HepG2 (cell line): ENCODE measurements at regions not wholly inside any gene's neighbourhood (a gene's known extent, or its start where the extent isn't known, plus 50 kb on each side); places are given as distances from the start of the nearest gene placed in this dataset.

ENCODE experiments used
- ATAC-seq: fragments of 200-7000 bp; cut with Tn5 transposase; 3 replicates; pipeline ENCODE4 v1.9.1; 2020; ENCODE audit warnings: mild to moderate bottlenecking, moderate library complexity
- BruUV-seq: library from RNA; stranded (reverse); fragments of 400-500 nt; replicated peaks from 2 replicates; lab custom pipeline; 2021; lab: Mats Ljungman, UMichigan
- CTCF ChIA-PET: fragments of 300-600 bp; formaldehyde crosslinking; extraction: SDS; loops from one replicate; lab custom pipeline; 2021; ENCODE audit warnings: low total read pairs, inconsistent platforms, low intra/inter-chr PET ratio; lab: Yijun Ruan, JAX
- POLR2A ChIA-PET: fragments of 350-600 bp; sonication (Branson Sonifier 250); formaldehyde crosslinking; loops from one replicate; lab custom pipeline; 2020; ENCODE audit warnings: antibody characterized with exemption, inconsistent platforms; lab: Yijun Ruan, JAX
- DNase-seq: peaks from one replicate; pipeline ENCODE4 v3.0.0-alpha.2; 2015; ENCODE audit warnings: low spot score
- FAIRE-seq: peaks from 3 replicates; lab custom pipeline; 2011; peaks lifted over from hg19 to GRCh38; lab: Jason Lieb, UNC
- H2AFZ ChIP-seq: one replicate; pipeline ENCODE4 v1.6.1; 2011; ENCODE audit warnings: low read length, inconsistent platforms
- H3K27ac ChIP-seq: fragments of 300-600 bp; 3 replicates; pipeline ENCODE4 v1.8.0; 2011; ENCODE audit warnings: mixed run types, mild to moderate bottlenecking, mixed read lengths, low read length, inconsistent platforms; ENCODE audit not compliant: insufficient read depth; ENCODE audit errors: extremely low read length
- H3K27me3 ChIP-seq, 2 experiments: fragments of 200-600 bp in 1 of 2; 2 replicates in 1 of 2; 3 replicates in 1 of 2; pipeline versions ENCODE4 v1.6.0 to v1.8.0; 2011; ENCODE audit warnings: low read length in 2 of 2, mild to moderate bottlenecking in 2 of 2, moderate library complexity in 2 of 2, inconsistent platforms in 1 of 2; ENCODE audit not compliant: insufficient read depth in 2 of 2, control insufficient read depth in 1 of 2
- H3K36me3 ChIP-seq, 2 experiments: fragments of 200-600 bp in 1 of 2; replicated peaks in 1 of 2; 2 replicates in 1 of 2; 3 replicates in 1 of 2; pipeline versions ENCODE4 v1.5.1 to v1.8.0; 2011; ENCODE audit warnings: low read length in 2 of 2, inconsistent platforms in 1 of 2; ENCODE audit not compliant: insufficient read depth in 2 of 2, control insufficient read depth in 1 of 2
- H3K4me1 ChIP-seq: 2 replicates; pipeline ENCODE4 v1.5.1; 2012; ENCODE audit warnings: low read length, inconsistent platforms; ENCODE audit not compliant: insufficient read depth
- H3K4me2 ChIP-seq: 2 replicates; pipeline ENCODE4 v1.6.0; 2011; ENCODE audit warnings: low read depth, low read length, inconsistent platforms
- H3K4me3 ChIP-seq, 3 experiments: fragments of 200-600 bp in 1 of 3; sonication (generic), shearing (Covaris generic) in 1 of 3; replicated peaks in 1 of 3; 2 replicates each; pipeline ENCODE4 v1.5.1; 2011 to 2016; ENCODE audit warnings: low read length in 3 of 3, inconsistent platforms in 2 of 3, low read depth in 2 of 3, mild to moderate bottlenecking in 2 of 3, control low read depth in 1 of 3, mixed read lengths in 1 of 3; ENCODE audit not compliant: insufficient read depth in 1 of 3
- H3K79me2 ChIP-seq: one replicate; pipeline ENCODE4 v1.6.1; 2011; ENCODE audit warnings: low read length, inconsistent platforms; ENCODE audit not compliant: insufficient read depth
- H3K9ac ChIP-seq: 2 replicates; pipeline ENCODE4 v1.6.0; 2011; ENCODE audit warnings: mild to moderate bottlenecking, low read depth, low read length, inconsistent platforms; ENCODE audit not compliant: insufficient read depth
- H3K9me3 ChIP-seq: 2 replicates; pipeline ENCODE4 v1.5.1; 2012; ENCODE audit warnings: mild to moderate bottlenecking, low read length
- H4K20me1 ChIP-seq: 2 replicates; pipeline ENCODE4 v1.6.0; 2011; ENCODE audit warnings: inconsistent platforms, mild to moderate bottlenecking, low read length, moderate library complexity; ENCODE audit not compliant: insufficient read depth
- CBX1 ChIP-seq: IDR thresholded peaks from one replicate; pipeline ENCODE4 v1.6.1; 2016; ENCODE audit warnings: antibody characterized with exemption, low read depth
- ELF1 ChIP-seq: sonication (generic); formaldehyde crosslinking; IDR thresholded peaks from 2 replicates; pipeline ENCODE4 v1.4.0; 2020; ENCODE audit warnings: missing genetic modification reagents
- ELF4 ChIP-seq: sonication (generic); formaldehyde crosslinking; IDR thresholded peaks from 2 replicates; pipeline ENCODE4 v1.5.0; 2020; ENCODE audit warnings: missing genetic modification reagents, mild to moderate bottlenecking, moderate library complexity, borderline replicate concordance
- ESRRA ChIP-seq: sonication (generic); formaldehyde crosslinking; IDR thresholded peaks from 2 replicates; pipeline ENCODE4 v1.5.1; 2020; ENCODE audit warnings: mild to moderate bottlenecking, low read depth, missing genetic modification reagents
- SP4 ChIP-seq: sonication (generic); formaldehyde crosslinking; IDR thresholded peaks from 2 replicates; pipeline ENCODE4 v1.8.1; 2023; ENCODE audit warnings: mild to moderate bottlenecking, missing genetic modification reagents
- YY1 ChIP-seq: IDR thresholded peaks from 2 replicates; pipeline ENCODE4 v1.6.1; 2011; ENCODE audit warnings: low read length, low read depth, moderate library complexity, mild to moderate bottlenecking; ENCODE audit not compliant: insufficient read depth, insufficient replicate concordance
- ZIK1 ChIP-seq: sonication (generic); formaldehyde crosslinking; IDR thresholded peaks from 2 replicates; pipeline ENCODE4 v1.5.0; 2020; ENCODE audit warnings: mild to moderate bottlenecking, low read depth, missing genetic modification reagents, borderline replicate concordance
- ZNF451 ChIP-seq: sonication (generic); formaldehyde crosslinking; IDR thresholded peaks from 2 replicates; pipeline ENCODE4 v1.5.0; 2020; ENCODE audit warnings: mild to moderate bottlenecking, missing genetic modification reagents
- ZNF484 ChIP-seq: sonication (generic); formaldehyde crosslinking; IDR thresholded peaks from 2 replicates; pipeline ENCODE4 v1.5.1; 2020; ENCODE audit warnings: mild to moderate bottlenecking, low read depth, missing genetic modification reagents, borderline replicate concordance
- WGBS: methylation state at CpG from one replicate; pipeline ENCODE4 v1.1.6; 2017; ENCODE audit warnings: low lambda C conversion rate; 5-methylcytosine and 5-hydroxymethylcytosine counted together
- in situ Hi-C: cut with HindIII; loops from 2 replicates; pipeline ENCODE4 v1.10.0; 2017; ENCODE audit warnings: low pct_unique_long_range_greater_than_20kb; ENCODE audit not compliant: extremely low pct_ligation_motif_present
- intact Hi-C: fragments of 100-400 bp; cut with micrococcal nuclease; formaldehyde crosslinking; loops from one replicate; pipeline ENCODE4 v1.10.0; 2022; ENCODE audit not compliant: unreplicated experiment

- Histone ChIP-seq H3K4me2 (no peak overlapping the region), H3K9ac (no peak overlapping the region), H3K27ac (no peak overlapping the region), H3K36me3 (no peaks in the 10 kb centered on the region), H3K4me1 (no peaks in the 10 kb centered on the region), H3K9me3 (peaks cover 88% of the 10 kb centered on the region), H3K27me3 (no peaks in the 10 kb centered on the region; a peak in 1 of 5 replicates), H2AFZ (no peak overlapping the region), H4K20me1 (no peaks in the 10 kb centered on the region)
- DNase-seq (no peak), FAIRE-seq (no peak)
- in situ Hi-C loops, result no loop called here
- intact Hi-C loops, result no loop called here
- POLR2A ChIA-PET, result no interaction called here
- TF ChIP-seq YY1 (no peak), ZNF484 (CRISPR knock-in tag) (no peak), SP4 (no peak), ZNF451 (CRISPR knock-in tag) (no peak), ESRRA (CRISPR knock-in tag) (no peak), ELF4 (no peak), CBX1 (no peak)
- TF ChIP-seq, all 625 proteins: peak for 0
- no TSS peak for BruUV-seq
- CTCF ChIA-PET, result no interaction called here
- no peak overlapping the region for H3K4me3 ChIP-seq
- ATAC-seq, result no peak
- H3K79me2 ChIP-seq, result no peaks in the 10 kb centered on the region
Measured at GRCh38 chr21:27596196-27596595, 629.3 kb upstream of the ADAMTS5 start.

- Histone ChIP-seq H3K9me3 (peaks cover 84% of the 10 kb centered on the region), H3K4me3 (no peak overlapping the region), H3K79me2 (no peaks in the 10 kb centered on the region), H3K36me3 (no peaks in the 10 kb centered on the region), H3K9ac (no peak overlapping the region), H2AFZ (no peak overlapping the region), H3K27me3 (no peaks in the 10 kb centered on the region; a peak in 1 of 5 replicates), H3K4me1 (no peaks in the 10 kb centered on the region), H4K20me1 (no peaks in the 10 kb centered on the region), H3K4me2 (no peak overlapping the region), H3K27ac (no peak overlapping the region)
- no peak for DNase-seq
- ATAC-seq, result no peak
- intact Hi-C loops, result no loop called here
- WGBS, result 6% methylated on average over 1 of the region's 1 CpG
- CTCF ChIA-PET, result no interaction called here
- TF ChIP-seq ZIK1, result no peak
- no peak for TF ChIP-seq ELF1 (CRISPR knock-in tag)
- FAIRE-seq, result no peak
- no TSS peak for BruUV-seq
- POLR2A ChIA-PET, result no interaction called here
- in situ Hi-C loops, result no loop called here
Measured at GRCh38 chr21:27595716-27596115, 628.8 kb upstream of the ADAMTS5 start.
